ENCODE measurements at regions not wholly inside any gene's neighbourhood (a gene's known extent, or its start where the extent isn't known, plus 50 kb on each side); places are given as distances from the start of the nearest gene placed in this dataset.

GRCh38 chr3:159158213-159158612 lies 356.4 kb downstream of the MFSD1 start:
- CTCF ChIA-PET, result no interaction called here
- no peaks in the 10 kb centered on the region for H3K4me1 ChIP-seq
- Mint-ChIP-seq H3K4me3 (ENCODE audit: unreplicated experiment) (no peak overlapping the region), H3K36me3 (ENCODE audit: insufficient read depth, unreplicated experiment) (no peaks in the 10 kb centered on the region), H3K27ac (ENCODE audit: unreplicated experiment) (no peak overlapping the region), H3K9me3 (ENCODE audit: unreplicated experiment) (no peaks in the 10 kb centered on the region), H3K4me1 (ENCODE audit: low read depth, unreplicated experiment) (no peaks in the 10 kb centered on the region), H3K27me3 (ENCODE audit: insufficient read depth, unreplicated experiment) (peaks cover 3% of the 10 kb centered on the region)
- intact Hi-C loops (cut with micrococcal nuclease; ENCODE audit: unreplicated experiment), result no loop called here
- TF ChIP-seq CTCF (IDR thresholded peaks at IDR 0.05; ENCODE audit: insufficient read depth in 1 of 2, low read depth in 1 of 2, low read length in 1 of 2, severe bottlenecking in 1 of 2, unreplicated experiment in 1 of 2), result no peak
- no TSS peak for BruUV-seq (replicated peaks)
- no peak for DNase-seq
- POLR2A ChIA-PET, result no interaction called here
- H3K4me3 ChIP-seq (ENCODE audit: low read depth, low read length), result no peak overlapping the region
- H3K27me3 ChIP-seq (replicated peaks; ENCODE audit: control insufficient read depth, insufficient read depth, low read length), result no peaks in the 10 kb centered on the region; the same call in 1 of the 2 replicates
- no peaks in the 10 kb centered on the region for H3K36me3 ChIP-seq (ENCODE audit: control insufficient read depth, insufficient read depth, low read length)
- H3K9me3 ChIP-seq, result no peaks in the 10 kb centered on the region

- Histone ChIP-seq H3K4me3 (ENCODE audit: low read depth, low read length) (no peak overlapping the region), H3K9me3 (no peaks in the 10 kb centered on the region), H3K27me3 (replicated peaks; ENCODE audit: control insufficient read depth, insufficient read depth, low read length) (no peaks in the 10 kb centered on the region; the same call in 1 of the 2 replicates), H3K36me3 (ENCODE audit: control insufficient read depth, insufficient read depth, low read length) (no peaks in the 10 kb centered on the region), H3K4me1 (no peaks in the 10 kb centered on the region)
- no peak for DNase-seq
- Mint-ChIP-seq H3K36me3 (ENCODE audit: insufficient read depth, unreplicated experiment) (no peaks in the 10 kb centered on the region), H3K4me3 (ENCODE audit: unreplicated experiment) (no peak overlapping the region), H3K4me1 (ENCODE audit: low read depth, unreplicated experiment) (no peaks in the 10 kb centered on the region), H3K27me3 (ENCODE audit: insufficient read depth, unreplicated experiment) (peaks cover 3% of the 10 kb centered on the region), H3K27ac (ENCODE audit: unreplicated experiment) (no peak overlapping the region), H3K9me3 (ENCODE audit: unreplicated experiment) (no peaks in the 10 kb centered on the region)
- CTCF ChIA-PET, result no interaction called here
- intact Hi-C loops (cut with micrococcal nuclease; ENCODE audit: unreplicated experiment), result no loop called here
- no TSS peak for BruUV-seq (replicated peaks)
- no peak for TF ChIP-seq CTCF (IDR thresholded peaks at IDR 0.05; ENCODE audit: insufficient read depth in 1 of 2, low read depth in 1 of 2, low read length in 1 of 2, severe bottlenecking in 1 of 2, unreplicated experiment in 1 of 2)
- POLR2A ChIA-PET, result no interaction called here
These were observed 356.9 kb downstream of the MFSD1 start for GRCh38 chr3:159158801-159159200.

DNA sequence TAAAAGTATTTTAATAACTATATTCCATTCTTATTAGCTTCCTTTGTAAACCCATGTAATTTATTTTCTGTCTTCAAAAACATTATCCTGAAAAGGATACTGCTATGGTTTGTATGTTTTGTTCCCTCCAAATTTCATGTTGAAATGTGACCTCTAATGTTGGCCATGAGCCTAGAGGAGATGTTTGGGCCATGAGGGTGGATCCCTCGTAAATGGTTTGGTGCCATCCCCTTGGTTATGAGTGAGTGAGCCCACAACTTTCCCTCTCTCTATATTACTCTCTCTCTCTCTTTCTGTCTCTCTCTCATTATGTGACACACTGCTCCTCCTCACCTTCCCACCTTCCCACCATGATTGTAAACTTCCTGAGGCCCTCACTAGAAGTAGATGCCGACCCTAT lies 357.7 kb downstream of the MFSD1 start:
- H3K4me3 Mint-ChIP-seq (ENCODE audit: unreplicated experiment), result no peak overlapping the region
- peaks cover 3% of the 10 kb centered on the region for H3K27me3 Mint-ChIP-seq (ENCODE audit: insufficient read depth, unreplicated experiment)
- no peaks in the 10 kb centered on the region for H3K4me1 ChIP-seq
- H3K27me3 ChIP-seq (replicated peaks; ENCODE audit: control insufficient read depth, insufficient read depth, low read length), result no peaks in the 10 kb centered on the region; the same call in 1 of the 2 replicates
- POLR2A ChIA-PET, result no interaction called here
- H3K9me3 Mint-ChIP-seq (ENCODE audit: unreplicated experiment), result no peaks in the 10 kb centered on the region
- no peaks in the 10 kb centered on the region for H3K36me3 Mint-ChIP-seq (ENCODE audit: insufficient read depth, unreplicated experiment)
- H3K36me3 ChIP-seq (ENCODE audit: control insufficient read depth, insufficient read depth, low read length), result no peaks in the 10 kb centered on the region
- no TSS peak for BruUV-seq (replicated peaks)
- CTCF ChIA-PET, result no interaction called here
- no peaks in the 10 kb centered on the region for H3K9me3 ChIP-seq
- intact Hi-C loops (cut with micrococcal nuclease; ENCODE audit: unreplicated experiment), result no loop called here
- no peak for TF ChIP-seq CTCF (IDR thresholded peaks at IDR 0.05; ENCODE audit: insufficient read depth in 1 of 2, low read depth in 1 of 2, low read length in 1 of 2, severe bottlenecking in 1 of 2, unreplicated experiment in 1 of 2)
- no peak for DNase-seq
- H3K4me3 ChIP-seq (ENCODE audit: low read depth, low read length), result no peak overlapping the region
- H3K4me1 Mint-ChIP-seq (ENCODE audit: low read depth, unreplicated experiment), result no peaks in the 10 kb centered on the region
- no peak overlapping the region for H3K27ac Mint-ChIP-seq (ENCODE audit: unreplicated experiment)
